GM12878 (cell line): ENCODE measurements at regions not wholly inside any gene's neighbourhood (a gene's known extent, or its start where the extent isn't known, plus 50 kb on each side); places are given as distances from the start of the nearest gene placed in this dataset.

Experiments used
- CREB1 ChIP-seq: IDR thresholded peaks from 2 replicates; pipeline ENCODE4 v1.6.1; 2012; ENCODE audit warnings: low read depth, mild to moderate bottlenecking, inconsistent platforms
- PAX5 ChIP-seq: IDR thresholded peaks from 2 replicates; pipeline ENCODE4 v1.6.1; 2011; ENCODE audit warnings: low read depth, low read length, borderline replicate concordance
- SREBF1 ChIP-seq: IDR thresholded peaks from 2 replicates; pipeline ENCODE4 v1.6.1; 2012; ENCODE audit warnings: mild to moderate bottlenecking, low read length
- TCF7 ChIP-seq: IDR thresholded peaks from 2 replicates; pipeline ENCODE4 v1.6.1; 2014; ENCODE audit warnings: antibody characterized with exemption, borderline replicate concordance
- ZBTB4 ChIP-seq: fragments of 450-650 bp; formaldehyde crosslinking; IDR thresholded peaks from 2 replicates; pipeline ENCODE4 v1.4.0; 2022; ENCODE audit warnings: mild to moderate bottlenecking, moderate library complexity
- TF ChIP-seq, protein P1 (sequence below): fragments of 150-350 bp; IDR thresholded peaks from 2 replicates; pipeline ENCODE4 v1.6.1; 2016; ENCODE audit warnings: low read depth, low read length

GRCh38 chr11:134740590-134741261 is 328.7 kb upstream of the B3GAT1 start (continued):
- TF ChIP-seq, protein P1, sequence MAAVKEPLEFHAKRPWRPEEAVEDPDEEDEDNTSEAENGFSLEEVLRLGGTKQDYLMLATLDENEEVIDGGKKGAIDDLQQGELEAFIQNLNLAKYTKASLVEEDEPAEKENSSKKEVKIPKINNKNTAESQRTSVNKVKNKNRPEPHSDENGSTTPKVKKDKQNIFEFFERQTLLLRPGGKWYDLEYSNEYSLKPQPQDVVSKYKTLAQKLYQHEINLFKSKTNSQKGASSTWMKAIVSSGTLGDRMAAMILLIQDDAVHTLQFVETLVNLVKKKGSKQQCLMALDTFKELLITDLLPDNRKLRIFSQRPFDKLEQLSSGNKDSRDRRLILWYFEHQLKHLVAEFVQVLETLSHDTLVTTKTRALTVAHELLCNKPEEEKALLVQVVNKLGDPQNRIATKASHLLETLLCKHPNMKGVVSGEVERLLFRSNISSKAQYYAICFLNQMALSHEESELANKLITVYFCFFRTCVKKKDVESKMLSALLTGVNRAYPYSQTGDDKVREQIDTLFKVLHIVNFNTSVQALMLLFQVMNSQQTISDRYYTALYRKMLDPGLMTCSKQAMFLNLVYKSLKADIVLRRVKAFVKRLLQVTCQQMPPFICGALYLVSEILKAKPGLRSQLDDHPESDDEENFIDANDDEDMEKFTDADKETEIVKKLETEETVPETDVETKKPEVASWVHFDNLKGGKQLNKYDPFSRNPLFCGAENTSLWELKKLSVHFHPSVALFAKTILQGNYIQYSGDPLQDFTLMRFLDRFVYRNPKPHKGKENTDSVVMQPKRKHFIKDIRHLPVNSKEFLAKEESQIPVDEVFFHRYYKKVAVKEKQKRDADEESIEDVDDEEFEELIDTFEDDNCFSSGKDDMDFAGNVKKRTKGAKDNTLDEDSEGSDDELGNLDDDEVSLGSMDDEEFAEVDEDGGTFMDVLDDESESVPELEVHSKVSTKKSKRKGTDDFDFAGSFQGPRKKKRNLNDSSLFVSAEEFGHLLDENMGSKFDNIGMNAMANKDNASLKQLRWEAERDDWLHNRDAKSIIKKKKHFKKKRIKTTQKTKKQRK = no peak
- no peak for TF ChIP-seq SREBF1
- TF ChIP-seq TCF7 = no peak
- TF ChIP-seq CREB1 = no peak
- TF ChIP-seq PAX5 = no peak
- no peak for TF ChIP-seq ZBTB4 (CRISPR knock-in tag)
